Keratinocyte (primary cell): ENCODE measurements at regions not wholly inside any gene's neighbourhood (a gene's known extent, or its start where the extent isn't known, plus 50 kb on each side); places are given as distances from the start of the nearest gene placed in this dataset.
A peak's percentile ranks its signal among the peaks of the same experiment; 100 is the strongest.
"Not testable (repeated sequence)": the region's sequence is repeated elsewhere in the genome, so short reads cannot be mapped to it uniquely, and the experiment has no call there.

Experiments
- DNase-seq: peaks from one replicate; pipeline ENCODE4 v3.0.0-alpha.2; 2011; ENCODE audit warnings: low read depth, missing footprints, low spot score
- FAIRE-seq: peaks from 2 replicates; lab custom pipeline; 2011; peaks lifted over from hg19 to GRCh38; lab: Jason Lieb, UNC
- H2AFZ ChIP-seq: 2 replicates; pipeline ENCODE4 v1.6.0; 2012; ENCODE audit warnings: low read length, control low read depth, inconsistent platforms; ENCODE audit not compliant: control insufficient read depth
- H3K27ac ChIP-seq: 2 replicates; pipeline ENCODE4 v1.5.1; 2011; ENCODE audit warnings: low read length; ENCODE audit not compliant: control insufficient read depth, insufficient read depth
- H3K27me3 ChIP-seq: 3 replicates; pipeline ENCODE4 v1.6.0; 2011; ENCODE audit warnings: low read length; ENCODE audit not compliant: control insufficient read depth, insufficient read depth; ENCODE audit errors: extremely low read depth
- H3K36me3 ChIP-seq, 2 experiments: 2 replicates in 1 of 2; 3 replicates in 1 of 2; pipeline ENCODE4 v1.5.1; 2011; ENCODE audit warnings: low read length in 2 of 2, mild to moderate bottlenecking in 1 of 2; ENCODE audit not compliant: control insufficient read depth in 2 of 2, insufficient read depth in 2 of 2; ENCODE audit errors: extremely low read depth in 1 of 2
- H3K4me1 ChIP-seq: 3 replicates; pipeline ENCODE4 v1.5.1; 2011; ENCODE audit warnings: low read length; ENCODE audit not compliant: control insufficient read depth, insufficient read depth; ENCODE audit errors: extremely low read depth
- H3K4me2 ChIP-seq: 3 replicates; pipeline ENCODE4 v1.6.0; 2011; ENCODE audit warnings: low read depth, low read length; ENCODE audit not compliant: control insufficient read depth, insufficient read depth; ENCODE audit errors: extremely low read depth
- H3K4me3 ChIP-seq, 3 experiments: fragments of 200-600 bp in 1 of 3; sonication (generic) in 1 of 3; 2 replicates in 2 of 3; 3 replicates in 1 of 3; pipeline ENCODE4 v1.5.1; 2011 to 2016; ENCODE audit warnings: low read length in 3 of 3, mild to moderate bottlenecking in 3 of 3, control low read depth in 2 of 3, inconsistent platforms in 1 of 3, low read depth in 1 of 3, mixed read lengths in 1 of 3, mixed run types in 1 of 3, moderate library complexity in 1 of 3; ENCODE audit not compliant: control insufficient read depth in 2 of 3, insufficient read depth in 2 of 3; ENCODE audit errors: extremely low read depth in 1 of 3
- H3K79me2 ChIP-seq: 2 replicates; pipeline ENCODE4 v1.6.0; 2012; ENCODE audit warnings: low read length; ENCODE audit not compliant: control insufficient read depth, insufficient read depth
- H3K9ac ChIP-seq: 3 replicates; pipeline ENCODE4 v1.6.0; 2011; ENCODE audit warnings: low read length; ENCODE audit not compliant: control insufficient read depth, insufficient read depth; ENCODE audit errors: extremely low read depth
- H3K9me1 ChIP-seq: 3 replicates; pipeline ENCODE4 v1.6.0; 2011; ENCODE audit warnings: low read length; ENCODE audit not compliant: control insufficient read depth, insufficient read depth; ENCODE audit errors: extremely low read depth
- H3K9me3 ChIP-seq: 2 replicates; pipeline ENCODE4 v1.5.1; 2012; ENCODE audit warnings: low read depth, low read length; ENCODE audit not compliant: control insufficient read depth
- H4K20me1 ChIP-seq: 3 replicates; pipeline ENCODE4 v1.6.0; 2011; ENCODE audit warnings: low read length; ENCODE audit not compliant: control insufficient read depth, insufficient read depth; ENCODE audit errors: extremely low read depth
- CTCF ChIP-seq, 3 experiments: IDR thresholded peaks in 1 of 3; conservative IDR thresholded peaks in 1 of 3; optimal IDR thresholded peaks in 1 of 3; 2 replicates in 2 of 3; 3 replicates in 1 of 3; pipeline versions ENCODE3 to v1.5.1; 2011; ENCODE audit warnings: low read length in 3 of 3, mild to moderate bottlenecking in 3 of 3, moderate library complexity in 2 of 3, control low read depth in 1 of 3, inconsistent platforms in 1 of 3; ENCODE audit not compliant: insufficient read depth in 2 of 3; ENCODE audit errors: extremely low read depth in 1 of 3
- EZH2 ChIP-seq: IDR thresholded peaks from one replicate; pipeline ENCODE4 v1.6.1; 2012; ENCODE audit warnings: inconsistent platforms, mild to moderate bottlenecking, low read length, moderate library complexity
- dilution Hi-C: fragments of 300-500 bp; cut with MboI; formaldehyde crosslinking; loops from one replicate; pipeline ENCODE4 v1.7.0; 2020; ENCODE audit warnings: low sequenced_read_pairs; ENCODE audit not compliant: extremely low pct_ligation_motif_present

- H3K4me2 ChIP-seq: peak overlapping the region; percentile 35
These were observed 84.7 kb downstream of the CMAS start for GRCh38 chr12:22130671-22131070.

GRCh38 chr12:22136604-22137117 lies 90.6 kb downstream of the CMAS start:
- H3K4me2 ChIP-seq, H2AFZ ChIP-seq, DNase-seq, H3K9me3 ChIP-seq, H3K9me1 ChIP-seq, H3K4me1 ChIP-seq, H3K79me2 ChIP-seq, dilution Hi-C loops, FAIRE-seq, H4K20me1 ChIP-seq, H3K4me3 ChIP-seq, H3K27ac ChIP-seq, H3K36me3 ChIP-seq, H3K27me3 ChIP-seq, H3K9ac ChIP-seq: not testable (repeated sequence)

More at GRCh38 chr12:22130671-22131070, 84.7 kb downstream of the CMAS start:
- peak; percentile 100 for FAIRE-seq
- Histone ChIP-seq H3K36me3 (no peaks in the 10 kb centered on the region), H3K4me3 (no peak overlapping the region), H3K27ac (peak overlapping the region; percentile 67), H3K4me1 (peaks cover 17% of the 10 kb centered on the region), H3K79me2 (no peaks in the 10 kb centered on the region), H4K20me1 (no peaks in the 10 kb centered on the region), H3K9me1 (no peaks in the 10 kb centered on the region), H3K27me3 (no peaks in the 10 kb centered on the region), H3K9ac (no peak overlapping the region), H2AFZ (peak overlapping the region; percentile 86), H3K9me3 (peaks cover 4% of the 10 kb centered on the region)
- TF ChIP-seq CTCF (optimal IDR thresholded peaks at IDR 0.05 in 1 of 3, IDR thresholded peaks at IDR 0.05 in 1 of 3, conservative IDR thresholded peaks at IDR 0.05 in 1 of 3; ENCODE audit: extremely low read depth in 1 of 3, insufficient read depth in 2 of 3, low read length in 3 of 3) (no peak), EZH2 (no peak)
- DNase-seq: peak; percentile 98
- dilution Hi-C loops: no loop called here
